ENCODE measurements at regions not wholly inside any gene's neighbourhood (a gene's known extent, or its start where the extent isn't known, plus 50 kb on each side); places are given as distances from the start of the nearest gene placed in this dataset.

DNA sequence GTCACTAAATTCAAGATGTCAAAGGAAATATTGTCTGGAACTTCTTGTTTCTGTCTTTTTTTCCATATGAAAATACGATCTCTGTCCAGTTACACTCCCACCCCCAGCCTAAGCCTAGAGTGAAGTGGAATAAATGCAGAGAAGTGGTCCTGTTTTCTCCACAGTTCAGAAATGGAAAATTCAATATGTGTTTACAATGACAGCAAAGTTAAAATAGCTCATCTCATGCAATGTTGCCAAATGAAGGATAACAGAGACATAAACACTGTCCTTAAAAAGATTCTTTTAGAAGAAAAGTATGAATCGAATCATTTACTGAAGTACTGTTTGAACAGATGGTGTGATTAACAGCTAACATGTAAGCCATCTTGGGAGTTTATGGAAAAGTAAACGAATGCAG is 160.8 kb upstream of the STK26 start:
- TF ChIP-seq POLR2AphosphoS5 (IDR thresholded peaks at IDR 0.05; ENCODE audit: low read depth, low read length) (no peak), JUND (IDR thresholded peaks at IDR 0.05) (no peak), SIN3A (IDR thresholded peaks at IDR 0.05; ENCODE audit: low read depth) (no peak), POLR2A (IDR thresholded peaks at IDR 0.05; ENCODE audit: borderline replicate concordance, extremely low read depth, insufficient read depth, insufficient read length) (no peak), EZH2 (IDR thresholded peaks at IDR 0.05) (no peak)
- TF ChIP-seq, protein P1, sequence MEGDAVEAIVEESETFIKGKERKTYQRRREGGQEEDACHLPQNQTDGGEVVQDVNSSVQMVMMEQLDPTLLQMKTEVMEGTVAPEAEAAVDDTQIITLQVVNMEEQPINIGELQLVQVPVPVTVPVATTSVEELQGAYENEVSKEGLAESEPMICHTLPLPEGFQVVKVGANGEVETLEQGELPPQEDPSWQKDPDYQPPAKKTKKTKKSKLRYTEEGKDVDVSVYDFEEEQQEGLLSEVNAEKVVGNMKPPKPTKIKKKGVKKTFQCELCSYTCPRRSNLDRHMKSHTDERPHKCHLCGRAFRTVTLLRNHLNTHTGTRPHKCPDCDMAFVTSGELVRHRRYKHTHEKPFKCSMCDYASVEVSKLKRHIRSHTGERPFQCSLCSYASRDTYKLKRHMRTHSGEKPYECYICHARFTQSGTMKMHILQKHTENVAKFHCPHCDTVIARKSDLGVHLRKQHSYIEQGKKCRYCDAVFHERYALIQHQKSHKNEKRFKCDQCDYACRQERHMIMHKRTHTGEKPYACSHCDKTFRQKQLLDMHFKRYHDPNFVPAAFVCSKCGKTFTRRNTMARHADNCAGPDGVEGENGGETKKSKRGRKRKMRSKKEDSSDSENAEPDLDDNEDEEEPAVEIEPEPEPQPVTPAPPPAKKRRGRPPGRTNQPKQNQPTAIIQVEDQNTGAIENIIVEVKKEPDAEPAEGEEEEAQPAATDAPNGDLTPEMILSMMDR (IDR thresholded peaks at IDR 0.05 in 2 of 3, conservative IDR thresholded peaks at IDR 0.05 in 1 of 3; ENCODE audit: borderline replicate concordance in 1 of 3, insufficient read depth in 1 of 3, low read depth in 2 of 3, low read length in 2 of 3), result no peak
